ENCODE measurements at regions not wholly inside any gene's neighbourhood (a gene's known extent, or its start where the extent isn't known, plus 50 kb on each side); places are given as distances from the start of the nearest gene placed in this dataset.

GRCh38 chr12:74482115-74482514, 55.5 kb upstream of the ATXN7L3B start:
- TF ChIP-seq CTCF (IDR thresholded peaks at IDR 0.05) (no peak), ZFX (IDR thresholded peaks at IDR 0.05; ENCODE audit: borderline replicate concordance) (no peak)
